ENCODE measurements at regions not wholly inside any gene's neighbourhood (a gene's known extent, or its start where the extent isn't known, plus 50 kb on each side); places are given as distances from the start of the nearest gene placed in this dataset.
"Not testable (repeated sequence)": the region's sequence is repeated elsewhere in the genome, so short reads cannot be mapped to it uniquely, and the experiment has no call there.

GRCh38 chr6:141504318-141504717 is 628.4 kb upstream of the GJE1 start:
- H3K36me3 ChIP-seq (ENCODE audit: insufficient read depth, low read length); H3K4me1 Mint-ChIP-seq (ENCODE audit: low read depth, unreplicated experiment); H3K9me3 ChIP-seq (ENCODE audit: insufficient read depth, low read depth, low read length); H3K79me2 ChIP-seq (ENCODE audit: insufficient read depth, low read length); H3K36me3 Mint-ChIP-seq (ENCODE audit: low read depth, unreplicated experiment); H4K20me1 ChIP-seq (ENCODE audit: insufficient read depth, low read length); H3K27me3 Mint-ChIP-seq (ENCODE audit: low read depth, unreplicated experiment); DNase-seq (ENCODE audit: low read depth); H3K4me1 ChIP-seq (ENCODE audit: insufficient read depth, low read length); H3K27ac Mint-ChIP-seq (ENCODE audit: unreplicated experiment); H2AFZ ChIP-seq (ENCODE audit: low read depth, low read length); H3K4me3 ChIP-seq (ENCODE audit: insufficient read depth, low read depth, low read length); H3K27me3 ChIP-seq (ENCODE audit: insufficient read depth, low read length); H3K4me2 ChIP-seq (ENCODE audit: low read length); H3K27ac ChIP-seq (ENCODE audit: low read depth, low read length); H3K9ac ChIP-seq (ENCODE audit: low read length); H3K4me3 Mint-ChIP-seq (ENCODE audit: unreplicated experiment); FAIRE-seq: not testable (repeated sequence)
- H3K9me3 Mint-ChIP-seq (ENCODE audit: unreplicated experiment) = peaks cover 22% of the 10 kb centered on the region

DNA sequence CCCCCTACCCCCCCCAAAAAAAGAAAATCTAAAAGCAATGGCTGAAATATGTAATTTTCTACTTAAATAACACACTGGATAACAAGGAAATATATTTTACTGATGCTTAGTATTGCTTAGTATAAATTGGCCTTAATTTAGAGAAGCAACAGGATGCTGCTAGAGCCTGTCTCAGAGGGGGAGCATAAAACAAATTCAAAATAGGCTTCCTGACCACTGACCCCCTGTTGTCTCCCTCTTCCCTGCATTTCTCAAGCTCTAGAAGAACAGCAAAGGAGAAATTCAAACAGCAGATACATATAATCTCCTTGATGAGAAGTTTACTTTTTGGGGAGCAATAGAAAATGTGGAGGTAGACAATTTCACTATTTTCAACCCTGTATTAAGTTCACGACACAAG is 631.1 kb upstream of the GJE1 start:
- no peaks in the 10 kb centered on the region for H3K36me3 ChIP-seq (ENCODE audit: insufficient read depth, low read length)
- no peak for DNase-seq (ENCODE audit: low read depth)
- no peak for FAIRE-seq
- no peak overlapping the region for H3K9ac ChIP-seq (ENCODE audit: low read length)
- no peaks in the 10 kb centered on the region for H3K27me3 Mint-ChIP-seq (ENCODE audit: low read depth, unreplicated experiment)
- H3K27ac Mint-ChIP-seq (ENCODE audit: unreplicated experiment) = no peak overlapping the region
- no peak overlapping the region for H2AFZ ChIP-seq (ENCODE audit: low read depth, low read length)
- H3K79me2 ChIP-seq (ENCODE audit: insufficient read depth, low read length) = no peaks in the 10 kb centered on the region
- no peaks in the 10 kb centered on the region for H3K27me3 ChIP-seq (ENCODE audit: insufficient read depth, low read length)
- H3K4me3 ChIP-seq (ENCODE audit: insufficient read depth, low read depth, low read length) = no peak overlapping the region
- no peak overlapping the region for H3K4me2 ChIP-seq (ENCODE audit: low read length)
- H3K4me1 ChIP-seq (ENCODE audit: insufficient read depth, low read length) = no peaks in the 10 kb centered on the region
- H3K4me3 Mint-ChIP-seq (ENCODE audit: unreplicated experiment) = no peak overlapping the region
- no peaks in the 10 kb centered on the region for H4K20me1 ChIP-seq (ENCODE audit: insufficient read depth, low read length)
- no peaks in the 10 kb centered on the region for H3K36me3 Mint-ChIP-seq (ENCODE audit: low read depth, unreplicated experiment)
- H3K9me3 Mint-ChIP-seq (ENCODE audit: unreplicated experiment) = peaks cover 19% of the 10 kb centered on the region
- TF ChIP-seq, protein P1, sequence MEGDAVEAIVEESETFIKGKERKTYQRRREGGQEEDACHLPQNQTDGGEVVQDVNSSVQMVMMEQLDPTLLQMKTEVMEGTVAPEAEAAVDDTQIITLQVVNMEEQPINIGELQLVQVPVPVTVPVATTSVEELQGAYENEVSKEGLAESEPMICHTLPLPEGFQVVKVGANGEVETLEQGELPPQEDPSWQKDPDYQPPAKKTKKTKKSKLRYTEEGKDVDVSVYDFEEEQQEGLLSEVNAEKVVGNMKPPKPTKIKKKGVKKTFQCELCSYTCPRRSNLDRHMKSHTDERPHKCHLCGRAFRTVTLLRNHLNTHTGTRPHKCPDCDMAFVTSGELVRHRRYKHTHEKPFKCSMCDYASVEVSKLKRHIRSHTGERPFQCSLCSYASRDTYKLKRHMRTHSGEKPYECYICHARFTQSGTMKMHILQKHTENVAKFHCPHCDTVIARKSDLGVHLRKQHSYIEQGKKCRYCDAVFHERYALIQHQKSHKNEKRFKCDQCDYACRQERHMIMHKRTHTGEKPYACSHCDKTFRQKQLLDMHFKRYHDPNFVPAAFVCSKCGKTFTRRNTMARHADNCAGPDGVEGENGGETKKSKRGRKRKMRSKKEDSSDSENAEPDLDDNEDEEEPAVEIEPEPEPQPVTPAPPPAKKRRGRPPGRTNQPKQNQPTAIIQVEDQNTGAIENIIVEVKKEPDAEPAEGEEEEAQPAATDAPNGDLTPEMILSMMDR (IDR thresholded peaks at IDR 0.05; ENCODE audit: insufficient read depth, low read depth, low read length) = no peak
- no peak for TF ChIP-seq EZH2 (IDR thresholded peaks at IDR 0.05; ENCODE audit: insufficient read depth, low read length)
- H3K27ac ChIP-seq (ENCODE audit: low read depth, low read length) = no peak overlapping the region
- H3K4me1 Mint-ChIP-seq (ENCODE audit: low read depth, unreplicated experiment) = no peaks in the 10 kb centered on the region
- H3K9me3 ChIP-seq (ENCODE audit: insufficient read depth, low read depth, low read length) = peaks cover 6% of the 10 kb centered on the region

GRCh38 chr6:141498977-141499376 is 633.7 kb upstream of the GJE1 start:
- Histone ChIP-seq H4K20me1 (ENCODE audit: insufficient read depth, low read length) (no peaks in the 10 kb centered on the region), H3K4me2 (ENCODE audit: low read length) (no peak overlapping the region), H3K27me3 (ENCODE audit: insufficient read depth, low read length) (no peaks in the 10 kb centered on the region), H3K4me1 (ENCODE audit: insufficient read depth, low read length) (no peaks in the 10 kb centered on the region), H3K36me3 (ENCODE audit: insufficient read depth, low read length) (no peaks in the 10 kb centered on the region), H3K79me2 (ENCODE audit: insufficient read depth, low read length) (no peaks in the 10 kb centered on the region), H3K4me3 (ENCODE audit: insufficient read depth, low read depth, low read length) (no peak overlapping the region), H3K9me3 (ENCODE audit: insufficient read depth, low read depth, low read length) (no peaks in the 10 kb centered on the region), H3K9ac (ENCODE audit: low read length) (no peak overlapping the region), H2AFZ (ENCODE audit: low read depth, low read length) (no peak overlapping the region), H3K27ac (ENCODE audit: low read depth, low read length) (no peak overlapping the region)
- Mint-ChIP-seq H3K27me3 (ENCODE audit: low read depth, unreplicated experiment) (no peaks in the 10 kb centered on the region), H3K27ac (ENCODE audit: unreplicated experiment) (no peak overlapping the region), H3K36me3 (ENCODE audit: low read depth, unreplicated experiment) (no peaks in the 10 kb centered on the region), H3K9me3 (ENCODE audit: unreplicated experiment) (no peaks in the 10 kb centered on the region), H3K4me1 (ENCODE audit: low read depth, unreplicated experiment) (no peaks in the 10 kb centered on the region), H3K4me3 (ENCODE audit: unreplicated experiment) (no peak overlapping the region)
- DNase-seq (ENCODE audit: low read depth) (peak; percentile 20), FAIRE-seq (no peak)
- TF ChIP-seq EZH2 (IDR thresholded peaks at IDR 0.05; ENCODE audit: insufficient read depth, low read length) = no peak
- TF ChIP-seq, protein P1 (IDR thresholded peaks at IDR 0.05; ENCODE audit: insufficient read depth, low read depth, low read length) = no peak
